Adrenal gland (tissue), 5 donors: ENCODE measurements at regions not wholly inside any gene's neighbourhood (a gene's known extent, or its start where the extent isn't known, plus 50 kb on each side); places are given as distances from the start of the nearest gene placed in this dataset.
"Not testable (repeated sequence)": the region's sequence is repeated elsewhere in the genome, so short reads cannot be mapped to it uniquely, and the experiment has no call there.

ENCODE experiments used
- CTCF ChIP-seq, 6 experiments: fragments of 450-650 bp in 4 of 6; fragments of 200-600 bp in 2 of 6; sonication (generic) in 1 of 6; IDR thresholded peaks; 1 replicate in 5 of 6; 2 replicates in 1 of 6; pipeline versions ENCODE4 v1.5.1 to v1.8.0; 2016 to 2021; ENCODE audit warnings: antibody characterized with exemption in 6 of 6, mild to moderate bottlenecking in 2 of 6, moderate library complexity in 1 of 6
- POLR2A ChIP-seq, 2 donors: fragments of 450-650 bp; IDR thresholded peaks; one replicate each; pipeline ENCODE4 v1.6.1; 2017; ENCODE audit warnings: antibody characterized with exemption in 2 of 2, mild to moderate bottlenecking in 2 of 2, moderate library complexity in 1 of 2
- donor health status: DM: no; HTN: no; CAD: no.

DNA sequence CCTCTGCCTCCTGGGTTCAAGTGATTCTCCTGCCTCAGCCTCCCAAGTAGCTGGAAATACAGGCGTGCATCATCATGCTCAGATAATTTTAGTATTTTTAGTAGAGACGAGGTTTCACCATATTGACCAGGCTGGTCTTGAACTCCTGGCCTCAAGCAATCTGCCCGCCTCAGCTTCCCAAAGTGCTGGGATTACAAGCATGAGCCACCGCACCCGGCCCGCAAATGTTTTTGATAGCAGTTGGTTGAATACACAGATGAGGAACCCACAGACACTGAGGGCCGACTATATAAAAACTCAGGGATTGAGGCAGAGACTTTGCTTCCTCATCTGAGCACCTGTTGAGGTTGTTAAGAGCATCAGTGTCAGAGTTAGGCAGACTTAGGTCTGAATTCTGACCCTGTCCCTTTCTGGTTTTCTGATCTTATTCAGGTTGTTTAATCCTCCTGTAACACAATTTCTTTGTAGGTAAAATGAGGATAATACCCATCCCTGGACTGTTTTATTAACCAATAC is 84.7 kb downstream of the ZFP36L2 start:
- TF ChIP-seq CTCF, POLR2A (IDR thresholded peaks at IDR 0.05): not testable (repeated sequence)
